ENCODE measurements at regions not wholly inside any gene's neighbourhood (a gene's known extent, or its start where the extent isn't known, plus 50 kb on each side); places are given as distances from the start of the nearest gene placed in this dataset.

DNA sequence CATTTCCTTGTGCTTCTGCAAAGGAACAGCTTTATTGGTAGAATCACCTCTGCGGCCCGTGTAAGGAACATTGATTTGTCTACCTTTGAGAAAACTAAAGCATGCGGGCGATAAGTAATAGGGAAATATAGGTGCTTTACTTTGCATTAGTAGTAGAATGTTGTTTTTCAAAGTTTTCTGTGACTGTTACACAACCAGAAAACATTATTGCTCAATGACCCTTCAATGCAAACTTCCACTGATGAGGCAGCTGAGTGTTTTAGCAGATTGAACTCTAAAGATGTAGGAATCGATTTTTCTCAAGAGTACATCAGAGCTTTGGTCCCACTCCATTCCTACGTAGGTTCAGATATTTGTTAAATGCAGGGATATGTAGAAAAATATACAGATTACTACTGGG lies 427.8 kb downstream of the DNAJB9 start:
- no peaks in the 10 kb centered on the region for H3K27me3 ChIP-seq
- TF ChIP-seq CTCF (IDR thresholded peaks at IDR 0.05) = no peak
- no peak for DNase-seq
- H3K9me3 ChIP-seq = no peaks in the 10 kb centered on the region
- no peak overlapping the region for H3K4me3 ChIP-seq
- no peaks in the 10 kb centered on the region for H3K36me3 ChIP-seq
- no peak overlapping the region for H3K27ac ChIP-seq
- H3K4me1 ChIP-seq = no peaks in the 10 kb centered on the region
- intact Hi-C loops (cut with DNase I; ENCODE audit: low total_unique reads) = no loop called here

- H3K9me3 ChIP-seq = no peaks in the 10 kb centered on the region
- H3K27me3 ChIP-seq = no peaks in the 10 kb centered on the region
- H3K4me3 ChIP-seq = no peak overlapping the region
- no peaks in the 10 kb centered on the region for H3K4me1 ChIP-seq
- no peak for DNase-seq
- no peaks in the 10 kb centered on the region for H3K36me3 ChIP-seq
- H3K27ac ChIP-seq = no peak overlapping the region
- TF ChIP-seq CTCF (IDR thresholded peaks at IDR 0.05) = no peak
- intact Hi-C loops (cut with DNase I; ENCODE audit: low total_unique reads) = no loop called here
Measured at GRCh38 chr7:109003742-109004141, 434.1 kb downstream of the DNAJB9 start.

GRCh38 chr7:109009636-109010035 lies 440.0 kb downstream of the DNAJB9 start:
- Histone ChIP-seq H3K27me3 (no peaks in the 10 kb centered on the region), H3K4me3 (no peak overlapping the region), H3K4me1 (no peaks in the 10 kb centered on the region), H3K27ac (no peak overlapping the region), H3K36me3 (no peaks in the 10 kb centered on the region), H3K9me3 (no peaks in the 10 kb centered on the region)
- intact Hi-C loops (cut with DNase I; ENCODE audit: low total_unique reads) = no loop called here
- TF ChIP-seq CTCF (IDR thresholded peaks at IDR 0.05) = no peak
- no peak for DNase-seq

GRCh38 chr7:109020251-109020650 lies 450.6 kb downstream of the DNAJB9 start:
- Histone ChIP-seq H3K4me3 (no peak overlapping the region), H3K27me3 (no peaks in the 10 kb centered on the region), H3K36me3 (no peaks in the 10 kb centered on the region), H3K27ac (no peak overlapping the region), H3K4me1 (no peaks in the 10 kb centered on the region), H3K9me3 (no peaks in the 10 kb centered on the region)
- no peak for DNase-seq
- no peak for TF ChIP-seq CTCF (IDR thresholded peaks at IDR 0.05)
- intact Hi-C loops (cut with DNase I; ENCODE audit: low total_unique reads) = no loop called here

DNA sequence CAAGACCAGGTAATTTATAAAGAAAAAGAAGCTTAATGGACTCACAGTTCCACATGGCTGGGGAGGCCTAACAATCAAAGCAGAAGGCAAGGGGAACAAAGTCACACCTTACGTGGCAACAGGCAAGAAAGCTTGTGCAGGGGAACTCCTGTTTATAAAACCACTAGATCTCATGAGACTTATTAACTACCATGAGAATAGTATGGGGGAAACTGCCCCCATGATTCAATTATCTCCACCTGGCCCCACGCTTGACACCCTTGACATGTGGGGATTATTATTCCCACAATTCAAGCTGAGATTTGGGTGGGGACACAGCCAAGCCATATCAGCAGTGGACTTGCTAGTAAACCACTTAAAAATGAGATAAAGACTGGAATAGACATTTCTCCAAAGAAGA lies 451.7 kb downstream of the DNAJB9 start:
- no peaks in the 10 kb centered on the region for H3K4me1 ChIP-seq
- H3K36me3 ChIP-seq = no peaks in the 10 kb centered on the region
- no peak overlapping the region for H3K27ac ChIP-seq
- no peak overlapping the region for H3K4me3 ChIP-seq
- H3K9me3 ChIP-seq = no peaks in the 10 kb centered on the region
- no peak for DNase-seq
- no peak for TF ChIP-seq CTCF (IDR thresholded peaks at IDR 0.05)
- H3K27me3 ChIP-seq = no peaks in the 10 kb centered on the region
- intact Hi-C loops (cut with DNase I; ENCODE audit: low total_unique reads) = no loop called here

GRCh38 chr7:109029866-109030265 lies 460.2 kb downstream of the DNAJB9 start:
- no peaks in the 10 kb centered on the region for H3K27me3 ChIP-seq
- intact Hi-C loops (cut with DNase I; ENCODE audit: low total_unique reads) = no loop called here

More at GRCh38 chr7:109029866-109030265, 460.2 kb downstream of the DNAJB9 start:
- H3K4me1 ChIP-seq = no peaks in the 10 kb centered on the region
- no peak overlapping the region for H3K4me3 ChIP-seq
- H3K27ac ChIP-seq = no peak overlapping the region
- TF ChIP-seq CTCF (IDR thresholded peaks at IDR 0.05) = no peak
- no peaks in the 10 kb centered on the region for H3K36me3 ChIP-seq
- no peaks in the 10 kb centered on the region for H3K9me3 ChIP-seq
- no peak for DNase-seq

Measured in tibial artery (tissue), 4 donors.